MV-4-11 (cell line): ENCODE measurements at regions not wholly inside any gene's neighbourhood (a gene's known extent, or its start where the extent isn't known, plus 50 kb on each side); places are given as distances from the start of the nearest gene placed in this dataset.

Experiments used
- DNase-seq: peaks from one replicate; lab custom pipeline; 2025; lab: John Stamatoyannopoulos, UW

DNA sequence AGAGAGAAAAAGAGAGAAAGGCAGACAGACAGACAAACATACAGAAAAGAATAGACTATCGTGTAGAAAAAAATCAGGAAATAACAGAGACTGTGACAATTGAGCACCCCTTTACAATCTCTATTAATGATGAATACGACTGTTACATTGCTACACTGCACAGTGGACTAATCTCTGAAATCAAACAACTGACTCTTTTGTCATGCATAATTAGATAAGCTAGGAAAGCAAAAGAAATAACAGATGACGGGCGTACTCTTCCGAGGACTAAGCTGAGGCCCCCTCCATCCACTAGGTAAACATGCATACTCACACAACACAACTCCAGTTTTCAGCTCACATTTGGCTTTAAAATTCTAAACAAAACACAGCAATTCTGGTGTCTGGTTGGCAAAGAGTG lies 267.0 kb downstream of the NOL4 start:
- no peak for DNase-seq

DNA sequence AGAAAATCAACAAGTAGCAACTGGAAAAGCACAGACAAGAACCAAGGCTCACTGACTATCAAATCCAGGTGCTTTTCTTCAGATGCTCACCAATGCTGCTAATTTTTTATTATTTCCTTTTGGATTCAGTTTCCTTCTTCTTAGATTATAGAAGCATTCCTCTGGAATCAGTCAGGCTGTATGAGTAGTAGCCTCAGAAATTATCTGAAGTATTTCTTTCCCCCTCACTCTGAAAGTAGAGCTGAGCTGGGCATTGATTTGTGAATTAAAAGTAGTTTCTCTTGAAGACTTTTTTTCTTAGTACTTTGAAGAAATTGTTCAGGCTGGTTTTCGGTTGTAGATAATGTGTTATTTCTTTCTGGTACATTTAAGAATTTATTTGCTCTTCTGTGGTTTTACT lies 273.7 kb downstream of the NOL4 start:
- no peak for DNase-seq

DNA sequence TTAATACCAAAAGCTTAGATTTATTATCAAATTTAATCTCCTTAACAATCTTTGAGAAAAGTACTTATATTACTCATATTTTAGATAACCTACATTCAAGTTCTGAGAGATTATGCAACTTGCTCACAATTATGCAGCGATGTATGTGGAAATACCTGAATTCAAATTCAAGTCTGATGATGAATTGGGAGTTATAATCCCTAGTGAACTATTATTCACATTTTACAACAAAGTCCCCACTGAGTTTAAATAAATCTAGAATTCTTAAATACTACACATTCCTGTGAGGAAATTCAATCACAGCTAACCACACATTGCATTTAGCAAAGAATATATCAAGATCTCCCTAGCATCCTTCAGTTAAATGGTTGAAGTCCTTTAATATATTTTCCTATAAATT lies 278.4 kb downstream of the NOL4 start:
- no peak for DNase-seq

DNA sequence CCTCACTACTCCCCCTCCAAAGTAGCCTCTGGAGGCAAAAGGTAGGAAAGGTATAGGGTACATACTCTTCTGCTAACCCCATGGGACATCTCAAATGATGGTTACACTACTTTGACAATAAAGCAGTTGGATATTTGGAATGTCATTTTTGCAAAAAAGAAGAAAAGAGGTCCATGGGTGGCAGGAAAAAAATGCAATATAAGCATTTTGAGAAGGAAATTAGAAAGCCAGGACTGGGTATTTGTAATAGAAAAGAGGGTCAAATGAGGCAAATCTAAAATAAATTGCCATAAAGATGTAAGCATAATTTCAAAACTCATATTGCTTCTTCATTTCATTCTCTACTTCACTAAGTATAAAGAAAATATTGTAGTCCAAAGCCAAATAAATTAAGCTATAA lies 280.2 kb downstream of the NOL4 start:
- DNase-seq = no peak

DNA sequence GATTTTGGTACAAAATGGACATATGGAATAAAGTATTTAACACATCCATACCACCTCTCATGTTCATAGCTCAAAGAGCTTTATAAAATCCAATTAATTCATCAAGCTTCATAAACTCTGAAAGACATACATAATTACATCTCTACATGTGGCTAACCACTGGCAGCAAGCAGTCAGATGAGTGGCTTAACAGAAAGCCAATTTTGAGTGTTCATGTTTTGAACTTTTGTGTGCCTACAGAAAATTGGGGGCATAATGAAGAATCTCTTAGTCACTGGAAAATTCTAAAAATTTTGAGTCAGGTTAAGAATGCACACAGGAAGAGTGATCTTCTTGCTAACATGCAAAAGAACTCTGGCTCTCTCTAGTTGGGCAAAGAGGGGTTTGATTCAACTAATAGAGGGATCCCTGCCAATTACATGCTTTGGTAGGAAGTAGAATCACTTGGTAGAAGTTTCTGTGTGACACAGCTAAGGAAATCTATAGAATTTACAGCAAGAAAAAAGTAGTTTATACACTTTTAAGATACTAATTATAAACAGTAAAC lies 287.4 kb downstream of the NOL4 start:
- no peak for DNase-seq

DNA sequence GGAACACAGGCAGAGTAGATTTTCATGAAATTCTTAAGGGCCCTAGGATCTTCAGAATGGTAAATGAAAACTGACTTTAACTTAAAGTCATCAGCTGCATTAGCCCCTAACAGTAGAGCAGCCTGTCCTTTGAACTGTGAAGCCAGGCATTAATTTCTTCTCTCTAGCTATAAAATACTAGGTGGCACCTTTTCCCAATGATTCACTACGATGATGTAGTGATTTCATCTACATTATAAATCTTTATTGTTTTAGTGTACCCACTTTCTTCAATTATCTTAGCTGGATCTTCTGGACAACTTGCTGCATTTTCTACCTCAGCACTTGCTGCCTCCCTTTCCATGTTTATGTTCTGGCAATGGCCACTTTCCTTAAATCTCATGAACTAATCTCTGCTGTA lies 290.5 kb downstream of the NOL4 start:
- no peak for DNase-seq

DNA sequence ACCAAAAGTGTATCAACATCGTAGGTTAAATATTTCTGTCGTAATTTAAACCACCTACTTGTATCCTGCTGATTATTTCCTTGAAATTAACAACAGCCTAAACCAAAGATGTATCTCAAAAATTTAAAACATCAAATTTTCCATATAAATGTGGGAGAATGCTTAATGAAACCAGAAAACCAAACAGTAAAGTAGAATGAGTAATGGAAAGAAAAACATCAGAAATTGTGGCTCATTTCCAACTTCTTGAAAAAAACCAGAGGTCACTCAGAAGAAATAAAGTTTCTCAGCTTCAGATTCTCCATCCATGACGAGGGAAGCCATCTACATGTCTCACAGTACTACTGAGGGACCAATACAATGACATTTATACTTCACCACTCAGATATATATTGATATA lies 296.5 kb downstream of the NOL4 start:
- DNase-seq = no peak

DNA sequence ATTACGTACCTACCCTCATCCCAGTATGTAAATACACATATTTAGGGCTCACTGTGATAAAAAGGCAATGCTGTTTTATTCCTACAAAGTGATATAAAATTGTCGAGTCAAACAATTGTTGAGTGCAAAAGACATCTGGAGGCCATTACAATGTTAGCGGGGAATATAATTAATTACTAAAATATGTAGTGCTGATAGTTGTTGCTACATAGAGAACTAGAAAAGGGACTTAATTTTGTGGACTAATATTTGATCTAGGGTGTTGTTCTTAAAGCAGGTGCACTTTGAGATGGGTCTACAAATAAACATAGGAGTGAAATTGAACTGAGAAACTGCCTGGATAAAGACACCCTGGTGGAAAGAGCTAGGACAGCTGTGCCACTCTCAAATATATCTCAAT lies 300.1 kb downstream of the NOL4 start:
- no peak for DNase-seq

DNA sequence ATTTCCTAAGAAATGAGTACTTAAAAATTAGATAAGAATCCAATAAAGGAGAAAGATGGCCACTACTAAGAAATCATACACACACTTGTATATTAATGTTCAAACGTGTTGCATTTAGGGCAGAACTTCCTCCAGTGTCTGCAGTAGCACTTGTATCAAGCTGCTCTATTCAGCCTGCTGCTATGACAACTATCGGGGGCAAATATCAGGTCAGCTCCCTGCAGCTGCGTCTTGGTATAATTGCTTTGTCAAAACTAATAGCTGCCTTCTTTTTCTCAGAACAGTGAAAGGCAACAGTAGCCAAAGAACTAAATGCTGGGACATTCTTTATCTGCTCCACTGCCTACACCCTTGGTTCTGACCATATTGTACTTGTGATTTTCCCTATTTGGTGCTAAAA lies 300.7 kb downstream of the NOL4 start:
- DNase-seq = no peak

DNA sequence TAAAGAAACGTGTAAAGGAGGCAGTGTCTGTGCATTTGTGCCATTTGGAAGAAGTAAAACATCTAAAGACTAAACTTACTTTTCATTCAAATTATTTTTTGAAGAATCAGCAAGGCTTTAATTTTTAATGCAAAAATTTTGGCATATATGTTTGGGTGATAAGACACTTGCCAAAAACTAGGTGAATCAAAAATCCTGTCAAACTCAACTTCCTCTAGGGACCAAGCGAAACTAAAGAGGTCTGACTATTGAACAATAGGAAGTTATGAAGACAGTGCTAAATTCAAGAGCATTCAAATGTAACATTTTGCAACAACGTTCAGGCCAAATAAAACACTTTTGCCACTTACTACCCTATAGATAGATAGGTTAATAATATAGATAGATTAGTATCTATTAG lies 306.1 kb downstream of the NOL4 start:
- no peak for DNase-seq

DNA sequence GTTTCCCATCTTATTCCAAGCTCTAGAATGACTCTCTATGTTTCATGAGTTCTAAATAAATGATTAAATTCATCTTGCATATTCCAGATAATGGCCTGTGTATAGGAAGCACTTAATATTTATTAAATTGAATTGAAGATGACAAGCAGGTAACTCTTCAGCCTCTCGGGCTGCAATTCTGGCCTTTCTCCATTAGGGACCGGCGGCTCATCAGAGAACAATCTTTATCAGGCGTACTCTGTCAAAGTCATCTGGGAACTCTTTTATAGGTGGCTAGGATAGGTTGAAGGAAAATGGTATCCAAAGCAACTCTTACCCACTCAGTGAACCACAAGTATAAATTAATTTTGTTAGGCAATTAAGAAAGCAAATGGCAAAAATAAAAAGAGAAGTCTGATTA lies 308.5 kb downstream of the NOL4 start:
- no peak for DNase-seq

DNA sequence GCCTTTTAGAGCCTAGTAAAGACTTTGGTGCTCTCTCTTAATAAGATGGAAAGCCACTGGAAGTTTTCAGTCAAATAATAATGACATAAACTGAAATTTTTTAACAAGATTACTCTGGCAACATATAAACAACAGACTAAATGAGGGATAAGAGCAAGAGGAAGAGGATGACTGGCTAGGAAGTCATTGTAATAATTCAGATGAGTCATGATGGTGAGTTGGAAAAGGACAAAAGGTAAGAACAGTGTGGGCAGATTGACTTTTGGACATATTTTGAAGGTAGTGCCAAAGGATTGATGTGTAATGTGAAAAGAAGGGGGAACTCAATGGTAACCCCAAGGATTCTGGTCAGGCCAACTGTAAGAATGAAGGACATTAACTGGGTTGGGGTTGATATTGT lies 310.3 kb downstream of the NOL4 start:
- no peak for DNase-seq

DNA sequence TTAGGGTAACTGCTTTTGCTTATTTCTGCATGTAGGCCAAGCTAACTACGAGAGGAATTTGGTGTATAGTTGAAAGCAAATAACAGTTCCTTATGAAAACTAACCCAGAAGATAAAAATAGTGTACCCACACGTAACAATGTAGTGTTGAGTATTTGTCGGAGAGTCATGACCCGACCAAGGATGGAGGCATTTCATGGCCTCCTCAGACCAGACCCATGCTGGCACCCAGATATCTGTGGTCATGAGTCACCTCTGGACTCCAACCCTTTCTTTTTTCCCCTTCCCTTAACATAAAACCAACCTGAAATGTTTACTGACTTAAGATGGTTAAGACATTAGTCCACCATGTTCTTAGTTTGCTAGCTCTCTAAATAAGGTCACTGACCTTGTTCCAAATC lies 318.7 kb downstream of the NOL4 start:
- no peak for DNase-seq

DNA sequence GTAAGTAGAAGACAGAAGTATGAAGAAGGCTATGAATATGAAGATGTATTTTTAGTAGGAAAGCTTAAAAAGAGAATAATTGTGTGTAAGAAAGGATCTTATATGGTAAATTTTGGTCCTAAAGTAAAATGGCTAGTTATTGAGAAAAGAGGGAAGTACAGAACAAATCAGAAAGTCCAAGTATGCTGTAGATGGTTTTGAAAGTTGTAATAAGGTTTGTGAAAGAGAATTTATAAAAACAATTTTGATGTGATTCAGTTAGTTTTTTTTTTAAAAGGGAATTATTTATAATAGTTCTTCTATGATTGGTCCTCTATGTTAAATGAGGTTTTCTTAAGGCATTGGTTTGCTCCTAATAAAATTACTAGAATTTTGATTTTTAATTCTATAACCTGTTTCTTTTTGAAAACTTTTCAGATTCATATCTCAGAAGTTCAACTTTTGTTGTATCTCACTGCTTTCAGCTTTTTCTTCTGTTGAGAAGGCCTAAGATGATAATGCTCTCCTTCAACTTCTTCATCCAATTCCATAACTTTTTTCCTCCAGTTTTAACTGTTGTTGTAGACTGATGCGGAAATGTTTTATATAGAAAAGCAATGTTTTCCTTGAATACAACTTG lies 322.7 kb downstream of the NOL4 start:
- peak; percentile 8 for DNase-seq

DNA sequence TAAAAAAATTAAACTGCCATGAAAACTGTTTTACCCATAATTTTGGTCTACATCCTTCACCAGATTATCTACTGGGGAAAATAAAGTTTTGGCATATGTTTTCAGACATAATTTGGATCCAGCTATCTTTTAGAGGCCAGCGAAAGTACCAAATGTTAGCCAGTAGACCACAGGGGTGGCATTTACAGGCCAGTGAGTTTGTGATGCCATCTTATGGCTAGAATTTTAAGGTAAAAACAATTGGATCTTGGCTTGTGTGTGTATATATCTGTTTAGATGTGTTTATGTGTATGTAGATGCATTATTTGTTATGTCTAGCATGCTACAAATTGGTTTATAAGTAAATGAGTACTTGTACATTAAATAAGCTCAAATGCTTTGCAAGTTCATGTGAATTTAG lies 322.6 kb downstream of the ASXL3 start:
- DNase-seq = no peak

DNA sequence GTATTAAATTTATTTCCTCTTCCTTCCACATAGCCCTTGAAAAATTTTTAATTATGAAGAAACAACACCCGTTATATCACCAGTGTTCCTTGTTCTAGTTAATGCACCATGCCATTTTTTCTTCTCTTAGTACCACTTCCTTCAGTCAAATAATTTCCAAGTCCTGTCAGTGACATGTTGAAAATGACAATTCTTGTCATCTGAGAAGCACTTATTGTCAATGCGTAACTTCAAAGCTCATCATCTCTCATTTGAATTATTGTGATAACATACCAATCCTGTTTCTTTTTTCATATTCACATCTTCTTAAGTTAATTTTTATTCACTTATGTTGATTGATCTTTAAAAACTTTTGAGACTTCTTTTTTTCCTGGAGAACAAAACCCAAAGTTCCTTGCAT lies 320.4 kb downstream of the ASXL3 start:
- DNase-seq = no peak

DNA sequence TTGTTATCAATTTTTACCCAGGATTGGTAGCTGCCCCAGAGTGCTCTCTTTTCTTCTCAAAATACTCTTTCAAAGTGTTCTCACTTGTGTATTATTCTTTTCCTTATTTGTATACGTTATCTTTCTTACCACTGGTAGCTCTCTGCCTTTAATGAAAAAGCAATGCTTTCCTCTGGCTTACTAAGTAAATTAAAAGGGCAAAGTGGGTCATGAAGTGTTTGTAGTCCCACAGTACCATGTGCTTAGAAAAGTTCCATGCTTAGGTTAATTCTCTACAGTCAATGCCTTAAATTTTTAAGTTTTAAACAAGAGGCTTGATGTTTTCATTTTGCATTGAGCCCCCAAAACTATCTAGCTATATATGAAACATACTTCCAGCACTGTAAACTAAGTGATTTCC lies 300.2 kb downstream of the ASXL3 start:
- no peak for DNase-seq

DNA sequence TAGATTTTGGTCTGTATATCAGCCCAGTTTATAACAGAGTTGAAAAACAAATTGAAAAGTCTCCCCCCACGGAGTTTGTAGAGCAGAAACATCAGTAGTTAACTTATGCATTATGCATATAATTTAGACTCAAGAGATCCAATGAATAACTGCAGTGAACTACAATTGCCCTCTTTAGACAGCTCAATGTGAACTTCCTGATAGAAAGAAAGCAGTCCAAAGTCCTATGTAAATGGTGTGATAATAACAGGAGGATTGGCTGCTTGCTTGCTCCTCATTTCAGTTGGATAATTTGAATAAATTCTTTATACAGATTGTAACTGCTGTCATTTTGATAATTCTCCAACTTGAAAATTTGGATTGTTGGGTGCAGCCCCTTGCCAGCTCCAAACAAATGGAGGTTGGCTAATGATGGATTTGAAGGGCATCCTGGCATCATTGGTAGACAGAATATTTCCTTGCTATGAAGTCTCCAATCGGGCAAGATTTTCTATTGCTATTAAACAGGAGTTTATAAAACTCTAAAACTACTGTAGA lies 297.1 kb downstream of the ASXL3 start:
- no peak for DNase-seq

DNA sequence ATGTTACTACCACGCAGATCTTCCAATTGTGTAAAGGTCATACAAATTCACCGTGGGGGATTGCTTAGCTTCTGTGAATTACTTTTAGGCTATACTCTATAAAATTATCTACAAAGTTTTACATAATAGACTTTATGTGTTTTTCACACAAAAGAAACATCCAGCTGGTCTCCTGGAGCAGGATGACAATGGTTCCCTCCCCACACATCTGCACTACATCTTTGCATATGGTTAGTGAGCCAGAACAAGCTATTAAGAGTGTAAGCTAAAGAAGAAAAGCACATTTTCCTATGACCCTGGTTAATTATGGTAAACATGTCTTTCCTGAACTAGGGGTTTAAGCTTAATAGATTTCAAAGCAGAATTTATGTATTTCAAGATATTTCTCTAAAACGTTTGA lies 295.1 kb downstream of the ASXL3 start:
- no peak for DNase-seq

DNA sequence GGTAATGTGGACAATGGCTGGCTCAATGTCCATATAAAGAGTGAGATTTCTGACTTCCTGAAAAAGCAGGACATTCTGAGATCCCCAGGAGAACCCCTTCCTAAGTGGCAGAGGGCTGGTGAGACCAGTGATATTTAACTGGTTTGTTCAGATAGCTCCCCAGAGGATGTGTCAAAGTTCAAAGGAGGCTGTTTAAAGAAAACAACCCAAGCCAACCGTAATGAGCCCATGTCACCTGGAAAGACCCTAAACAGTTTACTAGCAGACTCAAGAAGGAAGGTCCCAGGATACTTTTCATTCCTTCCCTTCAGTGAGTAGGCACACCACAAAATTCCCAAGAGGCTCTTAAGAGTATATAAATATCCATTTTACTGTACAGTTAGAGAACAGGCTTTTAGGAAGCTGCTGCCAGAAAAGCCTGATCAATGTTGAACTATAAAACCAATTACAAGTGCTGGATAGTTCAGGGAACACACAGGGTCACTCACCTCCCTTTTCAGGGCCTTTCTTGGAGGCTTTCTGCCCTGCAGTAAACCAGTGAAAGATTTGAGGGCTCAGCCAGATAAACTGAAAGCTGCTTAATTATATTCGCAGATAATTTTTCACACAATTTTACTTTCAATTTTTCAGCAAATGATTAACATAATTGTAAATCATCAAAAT lies 293.5 kb downstream of the ASXL3 start:
- DNase-seq = no peak

DNA sequence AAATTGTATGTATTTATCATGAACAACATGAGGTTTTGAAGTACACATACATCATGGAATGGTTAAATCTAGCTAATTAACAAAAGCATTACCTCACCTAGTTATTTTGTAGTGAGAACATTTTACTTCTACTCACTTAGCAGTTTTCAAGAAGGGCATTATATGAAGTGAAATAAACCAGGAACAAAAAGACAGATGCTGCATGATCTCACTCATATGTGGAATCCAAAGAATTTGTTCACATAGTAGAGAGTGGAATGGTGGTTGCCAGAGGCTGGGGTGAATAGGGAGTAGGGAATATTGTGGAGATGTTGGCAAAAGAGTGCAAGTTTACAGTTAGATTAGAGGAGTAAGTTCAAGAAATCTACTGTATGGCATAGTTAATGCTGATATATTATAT lies 292.0 kb downstream of the ASXL3 start:
- DNase-seq = no peak

DNA sequence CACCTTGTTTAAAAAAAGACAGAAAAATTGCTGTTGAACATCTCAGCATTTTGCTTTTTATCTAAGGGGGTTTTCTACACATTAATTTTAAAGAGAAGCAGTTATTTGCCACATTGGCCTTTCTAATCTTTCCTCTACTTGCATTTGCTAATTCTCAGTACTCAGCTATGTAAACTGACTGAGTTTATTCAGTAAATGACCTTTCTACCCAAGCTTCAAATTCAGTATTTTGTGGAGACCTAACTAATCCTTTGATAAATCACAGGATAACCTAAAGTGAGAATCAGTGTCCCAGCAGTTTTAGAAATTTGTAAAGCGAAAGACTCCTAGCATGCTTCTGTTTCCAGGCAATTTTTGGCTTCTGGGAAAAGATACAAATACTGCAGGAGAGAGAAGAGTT lies 288.4 kb downstream of the ASXL3 start:
- no peak for DNase-seq

DNA sequence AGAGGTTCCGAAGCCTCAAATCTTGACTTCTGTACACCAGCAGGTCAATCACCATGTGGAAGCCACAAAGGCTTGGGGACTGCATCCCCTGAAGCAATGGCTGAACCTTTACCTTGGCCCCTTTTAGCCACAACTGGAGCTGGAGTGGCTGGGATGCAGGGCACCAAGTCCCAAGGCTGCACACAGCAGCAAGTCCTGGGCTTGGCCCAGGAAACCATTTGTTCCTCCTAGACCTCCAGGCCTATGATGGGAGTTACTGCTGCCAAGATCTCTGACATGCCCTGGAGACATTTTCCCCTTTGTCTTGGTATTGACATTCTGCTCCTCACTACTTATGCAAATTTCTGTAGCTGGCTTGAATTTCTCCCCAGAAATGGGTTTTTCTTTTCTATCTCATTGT lies 285.9 kb downstream of the ASXL3 start:
- DNase-seq = no peak

DNA sequence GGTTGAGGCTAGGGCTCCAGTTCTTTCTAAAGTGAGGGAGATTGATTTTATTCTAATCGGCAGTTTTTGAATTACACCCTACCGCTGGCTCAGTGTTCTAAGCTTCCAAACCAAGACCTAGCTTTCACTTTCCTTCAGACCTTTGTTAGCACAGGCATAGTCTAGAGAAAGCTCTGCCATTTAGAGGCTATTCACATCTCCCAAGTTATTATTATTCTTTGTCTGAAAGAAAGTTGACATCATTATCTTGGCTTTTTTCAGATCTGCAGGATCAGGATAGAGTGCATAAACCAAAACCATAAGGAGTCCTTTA lies 276.8 kb downstream of the ASXL3 start:
- no peak for DNase-seq
